Panc1 (cell line): ENCODE measurements at regions not wholly inside any gene's neighbourhood (a gene's known extent, or its start where the extent isn't known, plus 50 kb on each side); places are given as distances from the start of the nearest gene placed in this dataset.

Source experiments
- ATAC-seq: fragments of 200-7000 bp; cut with Tn5 transposase; 2 replicates; pipeline ENCODE4 v1.9.1; 2020; ENCODE audit warnings: mild to moderate bottlenecking, moderate library complexity
- BruUV-seq: library from RNA; stranded (reverse); fragments of 400-500 nt; replicated peaks from 2 replicates; lab custom pipeline; 2021; lab: Mats Ljungman, UMichigan
- CTCF ChIA-PET: fragments of 300-600 bp; sonication (Branson Sonifier 250); formaldehyde crosslinking; loops from one replicate; lab custom pipeline; 2022; ENCODE audit warnings: antibody characterized with exemption; lab: Charles Lee
- POLR2A ChIA-PET: fragments of 300-600 bp; sonication (Branson Sonifier 250); formaldehyde crosslinking; loops from one replicate; lab custom pipeline; 2022; ENCODE audit warnings: antibody characterized with exemption; lab: Charles Lee
- DNase-seq: peaks from one replicate; pipeline ENCODE4 v3.0.0-alpha.2; 2010; ENCODE audit warnings: low read depth, low spot score
- H3K27ac ChIP-seq: 2 replicates; pipeline ENCODE4 v1.5.1; 2011; ENCODE audit warnings: mild to moderate bottlenecking, low read length, inconsistent platforms
- H3K27me3 ChIP-seq: fragments of 200-500 bp; sonication (Bioruptor generic); 2 replicates; pipeline ENCODE4 v1.6.0; 2014; ENCODE audit warnings: low read length, inconsistent platforms; ENCODE audit not compliant: control insufficient read depth, insufficient read depth
- H3K36me3 ChIP-seq: fragments of 200-500 bp; sonication (Bioruptor generic); 2 replicates; pipeline ENCODE4 v1.5.1; 2014; ENCODE audit warnings: inconsistent platforms, mild to moderate bottlenecking, low read length, moderate library complexity; ENCODE audit not compliant: control insufficient read depth, insufficient read depth
- H3K4me1 ChIP-seq: 2 replicates; pipeline ENCODE4 v1.5.1; 2011; ENCODE audit warnings: inconsistent platforms, mild to moderate bottlenecking, low read length, moderate library complexity; ENCODE audit not compliant: control insufficient read depth, insufficient read depth
- H3K4me3 ChIP-seq, 2 experiments: 2 replicates each; pipeline ENCODE4 v1.5.1; 2011 to 2012; ENCODE audit warnings: low read depth in 2 of 2, low read length in 2 of 2, mild to moderate bottlenecking in 2 of 2, inconsistent platforms in 1 of 2, moderate library complexity in 1 of 2
- H3K9me3 ChIP-seq: fragments of 200-500 bp; sonication (Bioruptor generic); 2 replicates; pipeline ENCODE4 v1.5.1; 2014; ENCODE audit warnings: low read depth, mild to moderate bottlenecking, inconsistent platforms, low read length, moderate library complexity; ENCODE audit not compliant: control insufficient read depth, insufficient read depth
- CTCF ChIP-seq: fragments of 450-650 bp; IDR thresholded peaks from 2 replicates; pipeline ENCODE4 v1.5.1; 2017; ENCODE audit warnings: mild to moderate bottlenecking
- POLR2AphosphoS5 ChIP-seq: IDR thresholded peaks from 2 replicates; pipeline ENCODE4 v1.6.1; 2012; ENCODE audit warnings: mild to moderate bottlenecking, low read depth, low read length, moderate library complexity
- REST ChIP-seq, 2 experiments: IDR thresholded peaks; 2 replicates each; pipeline ENCODE4 v1.6.1; 2011 to 2012; ENCODE audit warnings: low read depth in 2 of 2, control low read depth in 1 of 2, low read length in 1 of 2, mild to moderate bottlenecking in 1 of 2, moderate library complexity in 1 of 2; ENCODE audit not compliant: insufficient read depth in 1 of 2
- SIN3A ChIP-seq: IDR thresholded peaks from 2 replicates; pipeline ENCODE4 v1.6.1; 2012; ENCODE audit warnings: low read depth, mild to moderate bottlenecking, low read length, moderate library complexity, borderline replicate concordance; ENCODE audit not compliant: insufficient read depth
- TCF7L2 ChIP-seq: IDR thresholded peaks from 2 replicates; pipeline ENCODE4 v1.6.1; 2011; ENCODE audit warnings: mild to moderate bottlenecking, low read depth, low read length, inconsistent platforms
- in situ Hi-C: cut with HindIII; loops from 2 replicates; pipeline ENCODE4 v1.10.0; 2016; ENCODE audit warnings: low sequenced_read_pairs, low pct_unique_long_range_greater_than_20kb
- intact Hi-C: fragments of 100-400 bp; cut with micrococcal nuclease; formaldehyde crosslinking; loops from one replicate; pipeline ENCODE4 v1.10.0; 2022; ENCODE audit not compliant: unreplicated experiment

- intact Hi-C loops: no loop called here
- in situ Hi-C loops: no loop called here
- CTCF ChIA-PET: no interaction called here
- Histone ChIP-seq H3K27me3 (0 out of 2 replicates have a peak, but pooled peaks cover 2% of the 10 kb centered on the region), H3K4me1 (no peaks in the 10 kb centered on the region), H3K4me3 (no peak overlapping the region), H3K27ac (no peak overlapping the region), H3K36me3 (no peaks in the 10 kb centered on the region), H3K9me3 (no peaks in the 10 kb centered on the region)
- no peak for ATAC-seq
- DNase-seq: no peak
- TF ChIP-seq CTCF (no peak), SIN3A (no peak), TCF7L2 (no peak), REST (IDR thresholded peaks at IDR 0.05; ENCODE audit: insufficient read depth in 1 of 2, low read depth in 2 of 2, low read length in 1 of 2) (no peak), POLR2AphosphoS5 (no peak)
- no TSS peak for BruUV-seq
- POLR2A ChIA-PET: no interaction called here
Measured at GRCh38 chr10:111267673-111268072, 190.8 kb downstream of the ADRA2A start.

GRCh38 chr10:111273235-111273634 lies 196.4 kb downstream of the ADRA2A start:
- Histone ChIP-seq H3K27ac (no peak overlapping the region), H3K9me3 (no peaks in the 10 kb centered on the region), H3K36me3 (no peaks in the 10 kb centered on the region), H3K27me3 (0 out of 2 replicates have a peak, but pooled peaks cover 3% of the 10 kb centered on the region), H3K4me3 (no peak overlapping the region), H3K4me1 (no peaks in the 10 kb centered on the region)
- POLR2A ChIA-PET: no interaction called here
- ATAC-seq (no peak), DNase-seq (no peak)
- no TSS peak for BruUV-seq
- in situ Hi-C loops (no loop called here), intact Hi-C loops (no loop called here)
- CTCF ChIA-PET: no interaction called here
- TF ChIP-seq CTCF (no peak), SIN3A (no peak), TCF7L2 (no peak), POLR2AphosphoS5 (no peak), REST (IDR thresholded peaks at IDR 0.05; ENCODE audit: insufficient read depth in 1 of 2, low read depth in 2 of 2, low read length in 1 of 2) (no peak)
